ENCODE measurements at regions not wholly inside any gene's neighbourhood (a gene's known extent, or its start where the extent isn't known, plus 50 kb on each side); places are given as distances from the start of the nearest gene placed in this dataset.

GRCh38 chr2:236317938-236318396, 53.8 kb upstream of the ASB18 start:
- no TSS peak for BruUV-seq (replicated peaks)
- no peaks in the 10 kb centered on the region for H4K20me1 ChIP-seq (ENCODE audit: insufficient read depth, low read length)
- H3K9me3 ChIP-seq (ENCODE audit: low read length) = no peaks in the 10 kb centered on the region
- intact Hi-C loops (cut with micrococcal nuclease; ENCODE audit: unreplicated experiment) = no loop called here
- H3K79me2 ChIP-seq (ENCODE audit: insufficient read depth, low read depth, low read length) = no peaks in the 10 kb centered on the region
- no peak overlapping the region for H3K27ac ChIP-seq (ENCODE audit: low read depth, low read length, poor library complexity, severe bottlenecking)
- H3K9me2 ChIP-seq (ENCODE audit: insufficient read depth, low read length) = no peaks in the 10 kb centered on the region
- CTCF ChIA-PET (ENCODE audit: unreplicated experiment) = no interaction called here
- no peak for TF ChIP-seq EZH2phosphoT487 (IDR thresholded peaks at IDR 0.05; ENCODE audit: borderline replicate concordance, low read depth, low read length)
- no peak for TF ChIP-seq CTCF (conservative IDR thresholded peaks at IDR 0.05; ENCODE audit: low read length)
- no peaks in the 10 kb centered on the region for H3K36me3 ChIP-seq (ENCODE audit: insufficient read depth, low read length)
- no peak overlapping the region for H3K4me2 ChIP-seq (ENCODE audit: low read length)
- H2AFZ ChIP-seq (ENCODE audit: low read length) = no peak overlapping the region
- POLR2A ChIA-PET = no interaction called here
- DNase-seq (ENCODE audit: low spot score) = no peak
- H3K4me3 ChIP-seq (ENCODE audit: low read depth, low read length, poor library complexity, severe bottlenecking) = no peak overlapping the region
- no peaks in the 10 kb centered on the region for H3K4me1 ChIP-seq (ENCODE audit: insufficient read depth, low read length, poor library complexity, severe bottlenecking)

- Histone ChIP-seq H3K4me3 (ENCODE audit: low read depth, low read length, poor library complexity, severe bottlenecking) (no peak overlapping the region), H3K9me3 (ENCODE audit: low read length) (no peaks in the 10 kb centered on the region), H3K4me2 (ENCODE audit: low read length) (no peak overlapping the region), H3K36me3 (ENCODE audit: insufficient read depth, low read length) (no peaks in the 10 kb centered on the region), H3K9me2 (ENCODE audit: insufficient read depth, low read length) (no peaks in the 10 kb centered on the region), H3K27ac (ENCODE audit: low read depth, low read length, poor library complexity, severe bottlenecking) (no peak overlapping the region), H4K20me1 (ENCODE audit: insufficient read depth, low read length) (no peaks in the 10 kb centered on the region), H3K79me2 (ENCODE audit: insufficient read depth, low read depth, low read length) (no peaks in the 10 kb centered on the region), H2AFZ (ENCODE audit: low read length) (no peak overlapping the region), H3K4me1 (ENCODE audit: insufficient read depth, low read length, poor library complexity, severe bottlenecking) (no peaks in the 10 kb centered on the region)
- ChIA-PET CTCF (ENCODE audit: unreplicated experiment) (no interaction called here), POLR2A (no interaction called here)
- DNase-seq (ENCODE audit: low spot score) = no peak
- TF ChIP-seq CTCF (conservative IDR thresholded peaks at IDR 0.05; ENCODE audit: low read length) (no peak), EZH2phosphoT487 (IDR thresholded peaks at IDR 0.05; ENCODE audit: borderline replicate concordance, low read depth, low read length) (no peak)
- no TSS peak for BruUV-seq (replicated peaks)
- intact Hi-C loops (cut with micrococcal nuclease; ENCODE audit: unreplicated experiment) = no loop called here
Observed at GRCh38 chr2:236318401-236318800, 54.2 kb upstream of the ASB18 start.

- intact Hi-C loops (cut with micrococcal nuclease; ENCODE audit: unreplicated experiment) = no loop called here
- CTCF ChIA-PET (ENCODE audit: unreplicated experiment) = no interaction called here
- Histone ChIP-seq H3K9me2 (ENCODE audit: insufficient read depth, low read length) (no peaks in the 10 kb centered on the region), H3K4me3 (ENCODE audit: low read depth, low read length, poor library complexity, severe bottlenecking) (no peak overlapping the region), H3K4me1 (ENCODE audit: insufficient read depth, low read length, poor library complexity, severe bottlenecking) (no peaks in the 10 kb centered on the region), H3K4me2 (ENCODE audit: low read length) (no peak overlapping the region), H3K79me2 (ENCODE audit: insufficient read depth, low read depth, low read length) (no peaks in the 10 kb centered on the region), H3K9me3 (ENCODE audit: low read length) (no peaks in the 10 kb centered on the region), H3K36me3 (ENCODE audit: insufficient read depth, low read length) (no peaks in the 10 kb centered on the region), H3K27ac (ENCODE audit: low read depth, low read length, poor library complexity, severe bottlenecking) (no peak overlapping the region), H2AFZ (ENCODE audit: low read length) (no peak overlapping the region), H4K20me1 (ENCODE audit: insufficient read depth, low read length) (no peaks in the 10 kb centered on the region)
- DNase-seq (ENCODE audit: low spot score) = peak; percentile 4
- TF ChIP-seq CTCF (conservative IDR thresholded peaks at IDR 0.05; ENCODE audit: low read length) (peak; percentile 55), EZH2phosphoT487 (IDR thresholded peaks at IDR 0.05; ENCODE audit: borderline replicate concordance, low read depth, low read length) (no peak)
- no TSS peak for BruUV-seq (replicated peaks)
- POLR2A ChIA-PET = no interaction called here
Observed at GRCh38 chr2:236319036-236319435, 54.8 kb upstream of the ASB18 start.

Data from OCI-LY7 (cell line).